Vagina (tissue), 2 donors: ENCODE measurements at regions not wholly inside any gene's neighbourhood (a gene's known extent, or its start where the extent isn't known, plus 50 kb on each side); places are given as distances from the start of the nearest gene placed in this dataset.

Source experiments
- CTCF ChIP-seq, 3 experiments: fragments of 450-650 bp in 2 of 3; fragments of 200-600 bp in 1 of 3; sonication (generic) in 1 of 3; IDR thresholded peaks; one replicate each; pipeline ENCODE4 v1.5.1; 2017 to 2019; ENCODE audit warnings: antibody characterized with exemption in 3 of 3, mild to moderate bottlenecking in 2 of 3, moderate library complexity in 2 of 3
- POLR2A ChIP-seq, 2 donors: fragments of 450-650 bp; IDR thresholded peaks; one replicate each; pipeline ENCODE4 v1.6.1; 2017; ENCODE audit warnings: antibody characterized with exemption in 2 of 2, mild to moderate bottlenecking in 2 of 2, moderate library complexity in 2 of 2
- POLR2AphosphoS5 ChIP-seq, 2 donors: sonication (generic); formaldehyde crosslinking; IDR thresholded peaks; one replicate each; pipeline ENCODE4 v1.9.0; 2017; ENCODE audit warnings: antibody characterized with exemption in 2 of 2, mild to moderate bottlenecking in 2 of 2, low read depth in 1 of 2; ENCODE audit not compliant: insufficient read depth in 1 of 2

- TF ChIP-seq POLR2AphosphoS5 (IDR thresholded peaks at IDR 0.05; ENCODE audit: insufficient read depth in 1 of 2, low read depth in 1 of 2) (peak in 1 of 2 donors; percentile 46), CTCF (IDR thresholded peaks at IDR 0.05) (no peak), POLR2A (IDR thresholded peaks at IDR 0.05) (no peak)
These were observed 54.4 kb upstream of the LCORL start for GRCh38 chr4:18075823-18076433.
